ENCODE measurements at regions not wholly inside any gene's neighbourhood (a gene's known extent, or its start where the extent isn't known, plus 50 kb on each side); places are given as distances from the start of the nearest gene placed in this dataset.

GRCh38 chr5:117812861-117813260 is 1175.5 kb downstream of the DTWD2 start:
- intact Hi-C loops (cut with DNase I) = no loop called here
- no peaks in the 10 kb centered on the region for H3K4me1 ChIP-seq
- no peak overlapping the region for H3K4me3 ChIP-seq
- no peaks in the 10 kb centered on the region for H3K36me3 ChIP-seq
- WGBS, 2 donors = 86 to 93% methylated on average over 1 of the region's 1 CpG
- no peaks in the 10 kb centered on the region for H3K9me3 ChIP-seq
- TF ChIP-seq POLR2A (IDR thresholded peaks at IDR 0.05) = no peak
- no peak for DNase-seq
- no peak overlapping the region for H3K27ac ChIP-seq
- no peaks in the 10 kb centered on the region for H3K27me3 ChIP-seq

GRCh38 chr5:117809251-117809650 is 1179.1 kb downstream of the DTWD2 start:
- no peaks in the 10 kb centered on the region for H3K4me1 ChIP-seq
- 52 to 61% methylated on average over 4 of the region's 4 CpGs for WGBS, 2 donors

GRCh38 chr5:117805058-117805457 is 1183.3 kb downstream of the DTWD2 start:
- no peak for DNase-seq
- Histone ChIP-seq H3K36me3 (no peaks in the 10 kb centered on the region), H3K9me3 (no peaks in the 10 kb centered on the region), H3K4me3 (no peak overlapping the region), H3K27ac (no peak overlapping the region), H3K27me3 (no peaks in the 10 kb centered on the region), H3K4me1 (no peaks in the 10 kb centered on the region)
- intact Hi-C loops (cut with DNase I) = no loop called here
- TF ChIP-seq POLR2A (IDR thresholded peaks at IDR 0.05) (no peak), CTCF (IDR thresholded peaks at IDR 0.05) (no peak)
- 45 to 58% methylated on average over 1 of the region's 1 CpG for WGBS, 2 donors

More at GRCh38 chr5:117809251-117809650, 1179.1 kb downstream of the DTWD2 start:
- H3K9me3 ChIP-seq = no peaks in the 10 kb centered on the region
- TF ChIP-seq POLR2A (IDR thresholded peaks at IDR 0.05) = no peak
- no peak for TF ChIP-seq CTCF (IDR thresholded peaks at IDR 0.05)
- H3K36me3 ChIP-seq = no peaks in the 10 kb centered on the region
- no peak for DNase-seq
- no peak overlapping the region for H3K27ac ChIP-seq
- H3K4me3 ChIP-seq = no peak overlapping the region
- intact Hi-C loops (cut with DNase I) = no loop called here
- H3K27me3 ChIP-seq = no peaks in the 10 kb centered on the region

- H3K4me1 ChIP-seq = no peaks in the 10 kb centered on the region
- H3K27ac ChIP-seq = no peak overlapping the region
- no peaks in the 10 kb centered on the region for H3K9me3 ChIP-seq
- H3K36me3 ChIP-seq = no peaks in the 10 kb centered on the region
- no peak overlapping the region for H3K4me3 ChIP-seq
- intact Hi-C loops (cut with DNase I) = no loop called here
- DNase-seq = no peak
- no peak for TF ChIP-seq CTCF (IDR thresholded peaks at IDR 0.05)
- TF ChIP-seq POLR2A (IDR thresholded peaks at IDR 0.05) = no peak
- no peaks in the 10 kb centered on the region for H3K27me3 ChIP-seq
- 69 to 76% methylated on average over 3 of the region's 3 CpGs for WGBS, 2 donors
Observed at GRCh38 chr5:117803533-117803932, 1184.8 kb downstream of the DTWD2 start.

- Histone ChIP-seq H3K27me3 (no peaks in the 10 kb centered on the region), H3K27ac (no peak overlapping the region), H3K4me1 (no peaks in the 10 kb centered on the region), H3K9me3 (no peaks in the 10 kb centered on the region), H3K36me3 (no peaks in the 10 kb centered on the region), H3K4me3 (no peak overlapping the region)
- TF ChIP-seq CTCF (IDR thresholded peaks at IDR 0.05) (no peak), POLR2A (IDR thresholded peaks at IDR 0.05) (no peak)
- 83 to 89% methylated on average over 4 of the region's 4 CpGs for WGBS, 2 donors
- DNase-seq = no peak
- intact Hi-C loops (cut with DNase I) = no loop called here
Observed at GRCh38 chr5:117801583-117801982, 1186.8 kb downstream of the DTWD2 start.

- H3K27me3 ChIP-seq = no peaks in the 10 kb centered on the region
- no peak for DNase-seq
Observed at GRCh38 chr5:117800261-117800660, 1188.1 kb downstream of the DTWD2 start.

More at GRCh38 chr5:117800261-117800660, 1188.1 kb downstream of the DTWD2 start:
- no peaks in the 10 kb centered on the region for H3K4me1 ChIP-seq
- no peak for TF ChIP-seq CTCF (IDR thresholded peaks at IDR 0.05)
- TF ChIP-seq POLR2A (IDR thresholded peaks at IDR 0.05) = no peak
- intact Hi-C loops (cut with DNase I) = no loop called here
- no peaks in the 10 kb centered on the region for H3K36me3 ChIP-seq
- no peak overlapping the region for H3K4me3 ChIP-seq
- no peak overlapping the region for H3K27ac ChIP-seq
- no peaks in the 10 kb centered on the region for H3K9me3 ChIP-seq
